GM12878 (cell line): ENCODE measurements at regions not wholly inside any gene's neighbourhood (a gene's known extent, or its start where the extent isn't known, plus 50 kb on each side); places are given as distances from the start of the nearest gene placed in this dataset.

Experiments
- ATAC-seq: fragments of 200-7000 bp; cut with Tn5 transposase; 3 replicates; pipeline ENCODE4 v1.9.1; 2020; ENCODE audit warnings: mild to moderate bottlenecking, moderate library complexity
- BruUV-seq: library from RNA; stranded (reverse); fragments of 400-500 nt; replicated peaks from 2 replicates; lab custom pipeline; 2021; lab: Mats Ljungman, UMichigan
- CTCF ChIA-PET: fragments of 300-600 bp; sonication (Branson Sonifier 250); formaldehyde crosslinking; extraction: SDS; loops from one replicate; lab custom pipeline; 2021; ENCODE audit warnings: inconsistent platforms; lab: Yijun Ruan, JAX
- POLR2A ChIA-PET: fragments of 350-600 bp; formaldehyde crosslinking; extraction: SDS; loops from one replicate; lab custom pipeline; 2021; ENCODE audit warnings: inconsistent platforms; lab: Charles Lee
- RAD21 ChIA-PET: fragments of 300-600 bp; sonication (Branson Sonifier 250); formaldehyde crosslinking; loops from one replicate; lab custom pipeline; 2023; ENCODE audit warnings: antibody characterized with exemption; ENCODE audit not compliant: unreplicated experiment; lab: Charles Lee
- SMC1A ChIA-PET: fragments of 300-600 bp; sonication (Branson Sonifier 250); formaldehyde crosslinking; loops from one replicate; lab custom pipeline; 2023; ENCODE audit not compliant: unreplicated experiment, uncharacterized antibody; lab: Charles Lee
- DNase-seq: peaks from one replicate; pipeline ENCODE4 v3.0.0-alpha.2; 2011; ENCODE audit warnings: low read depth, low spot score
- FAIRE-seq: peaks from 3 replicates; lab custom pipeline; 2011; peaks lifted over from hg19 to GRCh38; lab: Jason Lieb, UNC
- H2AFZ ChIP-seq: 2 replicates; pipeline ENCODE4 v1.6.0; 2011; ENCODE audit warnings: low read depth, low read length, control low read depth; ENCODE audit not compliant: control insufficient read depth
- H3K27ac ChIP-seq: 2 replicates; pipeline ENCODE4 v1.5.1; 2011; ENCODE audit warnings: control low read depth; ENCODE audit not compliant: control insufficient read depth, insufficient read depth
- H3K27me3 ChIP-seq, 2 experiments: replicated peaks in 1 of 2; 2 replicates each; pipeline versions ENCODE4 v1.6.0 to v1.6.1; 2011; ENCODE audit warnings: low read length in 1 of 2; ENCODE audit not compliant: control insufficient read depth in 2 of 2, insufficient read depth in 2 of 2
- H3K36me3 ChIP-seq, 2 experiments: 2 replicates each; pipeline ENCODE4 v1.5.1; 2011; ENCODE audit warnings: low read length in 1 of 2; ENCODE audit not compliant: control insufficient read depth in 2 of 2, insufficient read depth in 2 of 2
- H3K4me1 ChIP-seq: 2 replicates; pipeline ENCODE4 v1.6.1; 2011; ENCODE audit warnings: mild to moderate bottlenecking, low read length, moderate library complexity, mixed read lengths; ENCODE audit not compliant: control insufficient read depth, insufficient read depth
- H3K4me2 ChIP-seq: 2 replicates; pipeline ENCODE4 v1.6.0; 2011; ENCODE audit warnings: control low read depth; ENCODE audit not compliant: control insufficient read depth, insufficient read depth
- H3K4me3 ChIP-seq: fragments of 200-600 bp; sonication (generic); 2 replicates; pipeline ENCODE4 v1.5.1; 2016
- H3K79me2 ChIP-seq: 2 replicates; pipeline ENCODE4 v1.6.0; 2011; ENCODE audit warnings: low read length; ENCODE audit not compliant: control insufficient read depth, insufficient read depth
- H3K9ac ChIP-seq: 2 replicates; pipeline ENCODE4 v1.8.0; 2011; ENCODE audit warnings: low read length, control low read depth, mixed read lengths; ENCODE audit not compliant: control insufficient read depth, insufficient read depth
- H3K9me3 ChIP-seq: replicated peaks from 3 replicates; pipeline ENCODE4 v1.5.1; 2011; ENCODE audit warnings: mild to moderate bottlenecking, low read length; ENCODE audit not compliant: control insufficient read depth, insufficient read depth
- H4K20me1 ChIP-seq: 2 replicates; pipeline ENCODE4 v1.6.0; 2011; ENCODE audit not compliant: control insufficient read depth, insufficient read depth
- BACH1 ChIP-seq: fragments of 450-650 bp; IDR thresholded peaks from 2 replicates; pipeline ENCODE4 v1.6.1; 2017; ENCODE audit warnings: mild to moderate bottlenecking, borderline replicate concordance
- CEBPB ChIP-seq, 2 experiments: fragments of 150-350 bp in 1 of 2; IDR thresholded peaks; 2 replicates each; pipeline ENCODE4 v1.6.1; 2012 to 2014; ENCODE audit warnings: low read depth in 2 of 2, low read length in 2 of 2, borderline replicate concordance in 1 of 2, inconsistent platforms in 1 of 2
- CEBPZ ChIP-seq: fragments of 150-350 bp; IDR thresholded peaks from 2 replicates; pipeline ENCODE4 v1.6.1; 2016; ENCODE audit warnings: low read depth, low read length
- CHD1 ChIP-seq: IDR thresholded peaks from 2 replicates; pipeline ENCODE4 v1.6.1; 2012; ENCODE audit warnings: low read depth, low read length, improper control_type of control experiment
- CHD4 ChIP-seq: fragments of 200-600 bp; sonication (generic); IDR thresholded peaks from 2 replicates; pipeline ENCODE4 v1.6.1; 2016; ENCODE audit warnings: mild to moderate bottlenecking
- EP300 ChIP-seq, 2 experiments: fragments of 150-350 bp in 1 of 2; IDR thresholded peaks; 2 replicates each; pipeline ENCODE4 v1.6.1; 2011 to 2012; ENCODE audit warnings: low read depth in 2 of 2, low read length in 2 of 2, borderline replicate concordance in 1 of 2, improper control_type of control experiment in 1 of 2, inconsistent platforms in 1 of 2; ENCODE audit not compliant: control insufficient read depth in 1 of 2
- GATAD2B ChIP-seq: fragments of 450-650 bp; conservative IDR thresholded peaks from 2 replicates; pipeline ENCODE4 v1.6.1; 2017; ENCODE audit warnings: low read depth, mild to moderate bottlenecking, moderate library complexity
- HDAC6 ChIP-seq: fragments of 200-600 bp; sonication (generic); IDR thresholded peaks from one replicate; pipeline ENCODE4 v1.8.0; 2017; ENCODE audit warnings: antibody characterized with exemption; ENCODE audit not compliant: unreplicated experiment
- JUNB ChIP-seq: IDR thresholded peaks from 2 replicates; pipeline ENCODE4 v1.6.1; 2016; ENCODE audit warnings: antibody characterized with exemption, mild to moderate bottlenecking
- KLF5 ChIP-seq: fragments of 450-650 bp; IDR thresholded peaks from 2 replicates; pipeline ENCODE4 v1.6.1; 2014; ENCODE audit warnings: mild to moderate bottlenecking; ENCODE audit not compliant: partially characterized antibody
- MTA2 ChIP-seq: fragments of 450-650 bp; IDR thresholded peaks from 2 replicates; pipeline ENCODE4 v1.6.1; 2016; ENCODE audit warnings: low read depth, mild to moderate bottlenecking, moderate library complexity
- PAX5 ChIP-seq: IDR thresholded peaks from 2 replicates; pipeline ENCODE4 v1.6.1; 2011; ENCODE audit warnings: low read depth, low read length, borderline replicate concordance
- POLR2A ChIP-seq: IDR thresholded peaks from 2 replicates; pipeline ENCODE4 v1.6.1; 2011; ENCODE audit warnings: low read depth, mild to moderate bottlenecking, low read length
- SMC3 ChIP-seq: IDR thresholded peaks from 2 replicates; pipeline ENCODE4 v1.6.1; 2011; ENCODE audit warnings: low read length, improper control_type of control experiment, borderline replicate concordance
- ZNF217 ChIP-seq: fragments of 450-650 bp; IDR thresholded peaks from 2 replicates; pipeline ENCODE4 v1.6.1; 2017; ENCODE audit warnings: antibody characterized with exemption, mild to moderate bottlenecking
- WGBS: methylation state at CpG from one replicate; pipeline ENCODE4 v1.1.6; 2016; ENCODE audit warnings: low lambda C conversion rate; ENCODE audit not compliant: insufficient replicate concordance, insufficient coverage; ENCODE audit errors: missing lambda C conversion rate; 5-methylcytosine and 5-hydroxymethylcytosine counted together
- in situ Hi-C: fragments of 300-500 bp; cut with MboI; formaldehyde crosslinking; loops from 9 replicates; pipeline ENCODE4 v1.14.3; 2018; ENCODE audit warnings: mixed read lengths
- intact Hi-C: fragments of 100-400 bp; cut with micrococcal nuclease; formaldehyde crosslinking; loops from one replicate; pipeline ENCODE4 v1.14.2; 2022; ENCODE audit not compliant: unreplicated experiment
- TF ChIP-seq, protein P1 (sequence below): fragments of 450-650 bp; IDR thresholded peaks from 2 replicates; pipeline ENCODE4 v1.6.1; 2017; ENCODE audit warnings: mild to moderate bottlenecking, moderate library complexity
- TF ChIP-seq, protein P2 (sequence below): IDR thresholded peaks from 2 replicates; pipeline ENCODE4 v1.6.1; 2011; ENCODE audit warnings: borderline replicate concordance, low read depth, mild to moderate bottlenecking, moderate library complexity, low read length; ENCODE audit not compliant: insufficient read depth, poor library complexity, severe bottlenecking

GRCh38 chr5:36755920-36756488, 120.6 kb upstream of the NIPBL start:
- Histone ChIP-seq H3K9ac (no peak overlapping the region), H3K4me1 (no peaks in the 10 kb centered on the region), H3K79me2 (no peaks in the 10 kb centered on the region), H3K36me3 (no peaks in the 10 kb centered on the region), H3K4me2 (no peak overlapping the region), H3K27ac (no peak overlapping the region), H3K4me3 (no peak overlapping the region), H3K9me3 (no peaks in the 10 kb centered on the region), H2AFZ (no peak overlapping the region), H3K27me3 (no peaks in the 10 kb centered on the region), H4K20me1 (no peaks in the 10 kb centered on the region)
- intact Hi-C loops = loop anchor here (5.0 kb wide), 1 partner anchor 86 kb away; no protein-coding TSS in a partner anchor
- DNase-seq = no peak
- SMC1A ChIA-PET = interaction anchor here (1.2 to 1.5 kb wide), 2 partner anchors 16 to 111 kb away, joined by 3 to 4 read pairs; no protein-coding TSS in a partner anchor
- RAD21 ChIA-PET = no interaction called here
- POLR2A ChIA-PET = no interaction called here
- BruUV-seq = no TSS peak
- ATAC-seq = 0 out of 3 replicates have a peak, but pooled peaks have one; percentile 19
- in situ Hi-C loops = no loop called here
- 83% methylated on average over 1 of the region's 1 CpG for WGBS
- CTCF ChIA-PET = interaction anchor here (1.0 to 3.4 kb wide), 2 partner anchors 17 to 189 kb away, joined by 3 to 20 read pairs; no protein-coding TSS in a partner anchor
- no peak for FAIRE-seq
- TF ChIP-seq CHD1 = no peak
- TF ChIP-seq CHD4 = no peak
- TF ChIP-seq GATAD2B = no peak
- no peak for TF ChIP-seq CEBPB (IDR thresholded peaks at IDR 0.05; ENCODE audit: borderline replicate concordance in 1 of 2, low read depth in 2 of 2, low read length in 2 of 2)
- no peak for TF ChIP-seq BACH1
- TF ChIP-seq, protein P1, sequence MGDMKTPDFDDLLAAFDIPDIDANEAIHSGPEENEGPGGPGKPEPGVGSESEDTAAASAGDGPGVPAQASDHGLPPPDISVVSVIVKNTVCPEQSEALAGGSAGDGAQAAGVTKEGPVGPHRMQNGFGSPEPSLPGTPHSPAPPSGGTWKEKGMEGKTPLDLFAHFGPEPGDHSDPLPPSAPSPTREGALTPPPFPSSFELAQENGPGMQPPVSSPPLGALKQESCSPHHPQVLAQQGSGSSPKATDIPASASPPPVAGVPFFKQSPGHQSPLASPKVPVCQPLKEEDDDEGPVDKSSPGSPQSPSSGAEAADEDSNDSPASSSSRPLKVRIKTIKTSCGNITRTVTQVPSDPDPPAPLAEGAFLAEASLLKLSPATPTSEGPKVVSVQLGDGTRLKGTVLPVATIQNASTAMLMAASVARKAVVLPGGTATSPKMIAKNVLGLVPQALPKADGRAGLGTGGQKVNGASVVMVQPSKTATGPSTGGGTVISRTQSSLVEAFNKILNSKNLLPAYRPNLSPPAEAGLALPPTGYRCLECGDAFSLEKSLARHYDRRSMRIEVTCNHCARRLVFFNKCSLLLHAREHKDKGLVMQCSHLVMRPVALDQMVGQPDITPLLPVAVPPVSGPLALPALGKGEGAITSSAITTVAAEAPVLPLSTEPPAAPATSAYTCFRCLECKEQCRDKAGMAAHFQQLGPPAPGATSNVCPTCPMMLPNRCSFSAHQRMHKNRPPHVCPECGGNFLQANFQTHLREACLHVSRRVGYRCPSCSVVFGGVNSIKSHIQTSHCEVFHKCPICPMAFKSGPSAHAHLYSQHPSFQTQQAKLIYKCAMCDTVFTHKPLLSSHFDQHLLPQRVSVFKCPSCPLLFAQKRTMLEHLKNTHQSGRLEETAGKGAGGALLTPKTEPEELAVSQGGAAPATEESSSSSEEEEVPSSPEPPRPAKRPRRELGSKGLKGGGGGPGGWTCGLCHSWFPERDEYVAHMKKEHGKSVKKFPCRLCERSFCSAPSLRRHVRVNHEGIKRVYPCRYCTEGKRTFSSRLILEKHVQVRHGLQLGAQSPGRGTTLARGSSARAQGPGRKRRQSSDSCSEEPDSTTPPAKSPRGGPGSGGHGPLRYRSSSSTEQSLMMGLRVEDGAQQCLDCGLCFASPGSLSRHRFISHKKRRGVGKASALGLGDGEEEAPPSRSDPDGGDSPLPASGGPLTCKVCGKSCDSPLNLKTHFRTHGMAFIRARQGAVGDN = no peak
- TF ChIP-seq HDAC6 = no peak
- TF ChIP-seq MTA2 = no peak
- no peak for TF ChIP-seq ZNF217
- TF ChIP-seq PAX5 = no peak
- TF ChIP-seq SMC3 = no peak
- TF ChIP-seq EP300 (IDR thresholded peaks at IDR 0.05; ENCODE audit: borderline replicate concordance in 1 of 2, control insufficient read depth in 1 of 2, low read depth in 2 of 2, low read length in 2 of 2) = no peak
- TF ChIP-seq, protein P2, sequence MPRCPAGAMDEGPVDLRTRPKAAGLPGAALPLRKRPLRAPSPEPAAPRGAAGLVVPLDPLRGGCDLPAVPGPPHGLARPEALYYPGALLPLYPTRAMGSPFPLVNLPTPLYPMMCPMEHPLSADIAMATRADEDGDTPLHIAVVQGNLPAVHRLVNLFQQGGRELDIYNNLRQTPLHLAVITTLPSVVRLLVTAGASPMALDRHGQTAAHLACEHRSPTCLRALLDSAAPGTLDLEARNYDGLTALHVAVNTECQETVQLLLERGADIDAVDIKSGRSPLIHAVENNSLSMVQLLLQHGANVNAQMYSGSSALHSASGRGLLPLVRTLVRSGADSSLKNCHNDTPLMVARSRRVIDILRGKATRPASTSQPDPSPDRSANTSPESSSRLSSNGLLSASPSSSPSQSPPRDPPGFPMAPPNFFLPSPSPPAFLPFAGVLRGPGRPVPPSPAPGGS = no peak
- no peak for TF ChIP-seq CEBPZ
- no peak for TF ChIP-seq JUNB
- no peak for TF ChIP-seq KLF5
- TF ChIP-seq POLR2A = no peak
